Natural killer cell (primary cell): ENCODE measurements at regions not wholly inside any gene's neighbourhood (a gene's known extent, or its start where the extent isn't known, plus 50 kb on each side); places are given as distances from the start of the nearest gene placed in this dataset.
"Not testable (repeated sequence)": the region's sequence is repeated elsewhere in the genome, so short reads cannot be mapped to it uniquely, and the experiment has no call there.

Source experiments
- ATAC-seq, 3 donors: fragments of 150-1000 bp in 2 of 3; fragments of 200-7000 bp in 1 of 3; cut with Tn5 transposase; 1 replicate in 1 of 3; 2 replicates in 2 of 3; pipeline ENCODE4 v1.10.0; 2021; ENCODE audit warnings: mild to moderate bottlenecking in 2 of 3, moderate library complexity in 2 of 3
- DNase-seq, 2 donors: peaks; one replicate each; pipeline versions ENCODE4 v3.0.0 to v3.0.0-alpha.2; 2013 to 2021; ENCODE audit warnings: mixed read lengths in 1 of 2
- H3K27ac ChIP-seq: one replicate; pipeline ENCODE4 v1.5.1; 2013; ENCODE audit warnings: mild to moderate bottlenecking, low read length
- H3K27me3 ChIP-seq: one replicate; pipeline ENCODE4 v1.6.1; 2013; ENCODE audit warnings: low read length; ENCODE audit not compliant: control insufficient read depth, insufficient read depth
- H3K36me3 ChIP-seq: one replicate; pipeline ENCODE4 v1.6.1; 2013; ENCODE audit warnings: low read length; ENCODE audit not compliant: control insufficient read depth, insufficient read depth
- H3K4me1 ChIP-seq: one replicate; pipeline ENCODE4 v1.6.1; 2013; ENCODE audit warnings: low read length; ENCODE audit not compliant: control insufficient read depth, insufficient read depth
- H3K4me3 ChIP-seq: one replicate; pipeline ENCODE4 v1.5.1; 2013; ENCODE audit warnings: low read length
- H3K9me3 ChIP-seq: one replicate; pipeline ENCODE4 v1.6.1; 2013; ENCODE audit warnings: low read length; ENCODE audit not compliant: control insufficient read depth, insufficient read depth
- H3K27ac Mint-ChIP-seq, 2 donors: one replicate each; pipeline ENCODE4 v1.8.0; 2022; ENCODE audit warnings: mild to moderate bottlenecking in 2 of 2, mixed read lengths in 2 of 2, moderate library complexity in 1 of 2
- H3K27me3 Mint-ChIP-seq, 2 donors: one replicate each; pipeline ENCODE4 v1.8.0; 2022; ENCODE audit warnings: low read depth in 2 of 2, mixed read lengths in 2 of 2
- H3K36me3 Mint-ChIP-seq: one replicate; pipeline ENCODE4 v1.8.0; 2022; ENCODE audit warnings: mixed read lengths
- H3K4me1 Mint-ChIP-seq, 2 donors: one replicate each; pipeline ENCODE4 v1.8.0; 2022; ENCODE audit warnings: mixed read lengths in 2 of 2
- H3K4me3 Mint-ChIP-seq: one replicate; pipeline ENCODE4 v1.8.0; 2022; ENCODE audit warnings: mild to moderate bottlenecking, moderate library complexity, mixed read lengths
- H3K9me3 Mint-ChIP-seq, 2 donors: one replicate each; pipeline ENCODE4 v1.8.0; 2022; ENCODE audit warnings: mixed read lengths in 2 of 2
- WGBS: methylation state at CpG from one replicate; pipeline ENCODE4 v1.1.7; 2013; ENCODE audit warnings: missing lambda C conversion rate; ENCODE audit not compliant: insufficient coverage; 5-methylcytosine and 5-hydroxymethylcytosine counted together
- intact Hi-C: fragments of 100-400 bp; cut with micrococcal nuclease; formaldehyde crosslinking; loops from one replicate; pipeline ENCODE4 v1.14.2; 2022
- TF ChIP-seq, protein P1 (sequence below): fragments of 200-600 bp; IDR thresholded peaks from one replicate; pipeline ENCODE4 v1.8.0; 2022; ENCODE audit warnings: antibody characterized with exemption

GRCh38 chr12:131276501-131277185, 322.9 kb downstream of the ADGRD1 start:
- Mint-ChIP-seq H3K4me3 (no peak overlapping the region), H3K4me1 (no peaks in the 10 kb centered on the region), H3K27me3 (no peaks in the 10 kb centered on the region), H3K36me3 (no peaks in the 10 kb centered on the region), H3K9me3 (no peaks in the 10 kb centered on the region), H3K27ac (no peak overlapping the region)
- DNase-seq (no peak), ATAC-seq (no peak)
- Histone ChIP-seq H3K4me1 (no peaks in the 10 kb centered on the region), H3K36me3 (no peaks in the 10 kb centered on the region), H3K9me3 (no peaks in the 10 kb centered on the region), H3K4me3 (no peak overlapping the region), H3K27ac (no peak overlapping the region), H3K27me3 (no peaks in the 10 kb centered on the region)
- TF ChIP-seq, protein P1, sequence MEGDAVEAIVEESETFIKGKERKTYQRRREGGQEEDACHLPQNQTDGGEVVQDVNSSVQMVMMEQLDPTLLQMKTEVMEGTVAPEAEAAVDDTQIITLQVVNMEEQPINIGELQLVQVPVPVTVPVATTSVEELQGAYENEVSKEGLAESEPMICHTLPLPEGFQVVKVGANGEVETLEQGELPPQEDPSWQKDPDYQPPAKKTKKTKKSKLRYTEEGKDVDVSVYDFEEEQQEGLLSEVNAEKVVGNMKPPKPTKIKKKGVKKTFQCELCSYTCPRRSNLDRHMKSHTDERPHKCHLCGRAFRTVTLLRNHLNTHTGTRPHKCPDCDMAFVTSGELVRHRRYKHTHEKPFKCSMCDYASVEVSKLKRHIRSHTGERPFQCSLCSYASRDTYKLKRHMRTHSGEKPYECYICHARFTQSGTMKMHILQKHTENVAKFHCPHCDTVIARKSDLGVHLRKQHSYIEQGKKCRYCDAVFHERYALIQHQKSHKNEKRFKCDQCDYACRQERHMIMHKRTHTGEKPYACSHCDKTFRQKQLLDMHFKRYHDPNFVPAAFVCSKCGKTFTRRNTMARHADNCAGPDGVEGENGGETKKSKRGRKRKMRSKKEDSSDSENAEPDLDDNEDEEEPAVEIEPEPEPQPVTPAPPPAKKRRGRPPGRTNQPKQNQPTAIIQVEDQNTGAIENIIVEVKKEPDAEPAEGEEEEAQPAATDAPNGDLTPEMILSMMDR = no peak
- intact Hi-C loops = no loop called here
- 83% methylated on average over 13 of the region's 14 CpGs for WGBS

DNA sequence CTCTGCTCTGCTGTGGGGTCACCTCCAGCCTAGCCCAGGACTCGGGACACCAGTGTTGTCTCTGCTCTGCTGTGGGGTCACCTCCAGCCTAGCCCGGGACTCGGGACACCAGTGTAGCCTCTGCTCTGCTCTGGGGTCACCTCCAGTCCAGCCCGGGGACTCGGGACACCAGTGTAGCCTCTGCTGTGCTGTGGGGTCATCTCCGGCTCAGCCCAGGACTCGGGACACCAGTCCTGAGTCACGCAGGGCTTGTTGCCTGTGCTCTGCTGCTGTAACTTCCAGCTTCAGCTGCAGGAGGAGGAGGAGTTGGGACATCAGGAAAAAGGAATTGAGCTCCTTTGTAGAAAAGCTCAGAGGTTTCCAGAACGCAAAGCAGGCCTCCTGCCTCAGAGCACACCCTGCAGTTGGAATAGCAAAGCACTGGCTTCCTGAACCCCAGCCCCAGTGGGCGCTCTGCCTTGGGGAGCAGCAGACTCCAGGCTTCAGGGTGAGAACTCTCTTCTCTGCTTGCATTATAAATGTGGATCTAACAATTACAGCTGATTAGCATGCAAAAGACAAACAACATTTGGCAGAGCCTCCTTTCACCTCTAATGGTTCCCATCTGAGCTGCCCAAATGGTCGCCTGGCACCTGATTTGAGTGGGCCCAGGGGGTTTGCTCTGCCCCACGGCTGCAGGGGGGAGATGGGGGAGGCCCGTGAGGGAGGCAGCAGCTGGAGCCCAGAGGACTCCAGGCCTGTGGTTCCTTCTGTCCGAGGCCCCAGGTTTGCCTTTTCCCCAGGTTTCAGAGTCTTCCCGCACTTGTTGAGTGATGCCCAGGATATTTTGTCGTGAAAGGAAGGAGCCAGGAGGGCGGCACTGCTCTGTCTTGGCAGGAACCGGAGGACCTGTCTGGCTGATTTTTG, 323.7 kb downstream of the ADGRD1 start:
- intact Hi-C loops = not testable (repeated sequence)

DNA sequence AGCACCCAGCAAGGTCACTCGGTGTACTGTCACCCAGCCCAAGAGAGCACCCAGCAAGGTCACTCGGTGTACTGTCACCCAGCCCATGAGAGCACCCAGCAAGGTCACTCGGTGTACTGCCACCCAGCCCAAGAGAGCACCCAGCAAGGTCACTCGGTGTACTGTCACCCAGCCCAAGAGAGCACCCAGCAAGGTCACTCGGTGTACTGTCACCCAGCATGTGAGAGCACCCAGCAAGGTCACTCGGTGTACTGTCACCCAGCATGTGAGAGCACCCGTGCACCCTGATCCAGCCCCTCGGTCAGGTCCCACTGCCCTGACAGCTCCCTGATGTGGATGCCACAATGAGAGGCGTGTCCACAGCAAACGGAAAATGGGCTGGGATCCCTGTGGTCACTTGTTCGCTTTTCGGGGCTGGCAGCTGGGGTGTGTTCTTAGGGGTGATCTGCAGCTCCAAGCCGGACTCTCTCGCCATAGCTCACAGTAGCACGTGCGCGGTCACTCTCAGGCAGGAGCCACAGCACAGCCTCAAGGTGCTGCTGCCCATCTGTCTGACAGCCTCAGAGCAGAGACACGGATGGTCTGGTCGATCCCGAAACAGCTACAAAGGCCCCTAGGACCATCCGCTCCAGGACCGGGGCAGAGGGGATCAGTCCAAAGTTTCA, 324.9 kb downstream of the ADGRD1 start:
- H3K36me3 ChIP-seq, intact Hi-C loops, H3K9me3 ChIP-seq, H3K27me3 Mint-ChIP-seq, H3K4me1 ChIP-seq, H3K4me3 ChIP-seq, ATAC-seq, H3K4me3 Mint-ChIP-seq, H3K27ac ChIP-seq, H3K27me3 ChIP-seq, DNase-seq, H3K9me3 Mint-ChIP-seq, H3K27ac Mint-ChIP-seq, H3K4me1 Mint-ChIP-seq, H3K36me3 Mint-ChIP-seq: not testable (repeated sequence)
- 92% methylated on average over 21 of the region's 22 CpGs for WGBS

More for the DNA sequence above, 323.7 kb downstream of the ADGRD1 start:
- WGBS = 88% methylated on average over 15 of the region's 18 CpGs
- H3K9me3 Mint-ChIP-seq, H3K36me3 ChIP-seq, H3K27ac ChIP-seq, H3K36me3 Mint-ChIP-seq, H3K4me1 ChIP-seq, ATAC-seq, H3K9me3 ChIP-seq, H3K4me1 Mint-ChIP-seq, H3K4me3 Mint-ChIP-seq, DNase-seq, H3K27ac Mint-ChIP-seq, H3K4me3 ChIP-seq, H3K27me3 ChIP-seq, H3K27me3 Mint-ChIP-seq: not testable (repeated sequence)

DNA sequence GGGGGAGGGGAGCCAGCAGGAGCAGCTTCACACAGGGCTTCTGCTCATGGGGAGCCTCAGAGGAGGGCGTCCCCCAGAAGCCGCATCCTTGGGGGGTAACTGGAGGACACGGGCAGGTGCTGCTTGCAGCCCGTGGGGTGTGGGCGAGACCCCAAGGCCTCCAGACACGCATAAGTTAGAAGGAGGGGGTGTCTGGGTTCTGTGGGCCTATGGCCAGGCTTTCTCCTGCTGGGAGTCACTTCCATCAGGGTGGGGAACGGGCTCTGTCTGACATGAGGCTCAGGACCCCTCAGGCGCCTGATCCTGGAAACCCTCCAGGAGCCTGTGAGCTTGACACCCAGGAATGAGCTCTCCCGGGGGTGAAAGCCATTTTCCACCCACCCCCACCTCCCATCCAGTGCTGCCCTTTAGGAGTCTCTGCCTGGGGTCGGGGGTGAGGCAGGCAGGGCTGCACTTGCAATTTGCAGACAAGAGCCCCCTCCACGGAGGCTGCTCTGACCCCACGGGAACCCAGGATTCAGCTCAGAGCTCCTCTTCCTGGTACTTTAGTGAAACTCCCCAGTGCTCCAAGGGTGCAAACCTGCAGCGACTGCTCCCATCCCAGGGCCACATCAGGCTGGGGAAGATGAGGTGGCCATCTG, 325.7 kb downstream of the ADGRD1 start:
- no peak overlapping the region for H3K27ac Mint-ChIP-seq
- no peaks in the 10 kb centered on the region for H3K4me1 ChIP-seq
- WGBS = 79% methylated on average over 13 of the region's 13 CpGs
- intact Hi-C loops = no loop called here
- H3K4me3 Mint-ChIP-seq = no peak overlapping the region
- H3K9me3 Mint-ChIP-seq = no peaks in the 10 kb centered on the region
- no peaks in the 10 kb centered on the region for H3K4me1 Mint-ChIP-seq
- no peaks in the 10 kb centered on the region for H3K36me3 ChIP-seq
- TF ChIP-seq, protein P1 = no peak
- H3K36me3 Mint-ChIP-seq = no peaks in the 10 kb centered on the region
- ATAC-seq (no peak), DNase-seq (no peak)
- no peaks in the 10 kb centered on the region for H3K9me3 ChIP-seq
- H3K4me3 ChIP-seq = no peak overlapping the region
- no peak overlapping the region for H3K27ac ChIP-seq
- no peaks in the 10 kb centered on the region for H3K27me3 ChIP-seq
- H3K27me3 Mint-ChIP-seq = no peaks in the 10 kb centered on the region
